Neural progenitor cell (in vitro differentiated cells): ENCODE measurements at regions not wholly inside any gene's neighbourhood (a gene's known extent, or its start where the extent isn't known, plus 50 kb on each side); places are given as distances from the start of the nearest gene placed in this dataset.

Experiments used
- DNase-seq: peaks from one replicate; pipeline ENCODE4 v3.0.0-alpha.2; 2016; ENCODE audit warnings: low spot score
- H2AFZ ChIP-seq: fragments of 200-600 bp; sonication (generic); replicated peaks from 2 replicates; pipeline ENCODE4 v1.6.1; 2016; ENCODE audit warnings: antibody characterized with exemption
- H3F3A ChIP-seq: fragments of 200-600 bp; sonication (generic); 2 replicates; pipeline ENCODE4 v1.6.1; 2016; ENCODE audit warnings: antibody characterized with exemption, low read depth
- H3K27ac ChIP-seq: fragments of 200-600 bp; sonication (generic); 2 replicates; pipeline ENCODE4 v1.5.1; 2016; ENCODE audit warnings: mild to moderate bottlenecking
- H3K27me3 ChIP-seq: fragments of 200-600 bp; sonication (generic); 2 replicates; pipeline ENCODE4 v1.6.1; 2016; ENCODE audit warnings: mild to moderate bottlenecking, moderate library complexity
- H3K36me3 ChIP-seq: fragments of 200-600 bp; sonication (generic); 2 replicates; pipeline ENCODE4 v1.5.1; 2016
- H3K4me1 ChIP-seq: fragments of 200-600 bp; sonication (generic); 2 replicates; pipeline ENCODE4 v1.6.1; 2016; ENCODE audit warnings: mixed run types
- H3K4me2 ChIP-seq: fragments of 200-600 bp; sonication (generic); 2 replicates; pipeline ENCODE4 v1.6.1; 2016
- H3K4me3 ChIP-seq: fragments of 200-600 bp; sonication (generic); 2 replicates; pipeline ENCODE4 v1.5.1; 2016
- H3K79me2 ChIP-seq: fragments of 200-600 bp; sonication (generic); 2 replicates; pipeline ENCODE4 v1.6.1; 2016; ENCODE audit warnings: low read depth
- H3K9ac ChIP-seq: fragments of 200-600 bp; sonication (generic); 2 replicates; pipeline ENCODE4 v1.6.1; 2016
- H3K9me3 ChIP-seq: fragments of 200-600 bp; sonication (generic); 2 replicates; pipeline ENCODE4 v1.5.1; 2016; ENCODE audit warnings: low read depth
- H4K20me1 ChIP-seq: fragments of 200-600 bp; sonication (generic); 2 replicates; pipeline ENCODE4 v1.6.1; 2016; ENCODE audit warnings: low read depth
- H3K27ac Mint-ChIP-seq: 3 replicates; pipeline ENCODE4 v1.8.0; 2021; ENCODE audit warnings: mixed read lengths
- H3K27me3 Mint-ChIP-seq: 2 replicates; pipeline ENCODE4 v1.8.0; 2022; ENCODE audit warnings: low read depth, mild to moderate bottlenecking, inconsistent platforms, moderate library complexity, mixed read lengths; ENCODE audit not compliant: insufficient read depth
- H3K36me3 Mint-ChIP-seq: 3 replicates; pipeline ENCODE4 v1.8.0; 2021; ENCODE audit warnings: mixed read lengths
- H3K4me1 Mint-ChIP-seq: 3 replicates; pipeline ENCODE4 v1.8.0; 2021; ENCODE audit warnings: mixed read lengths
- H3K4me3 Mint-ChIP-seq: 3 replicates; pipeline ENCODE4 v1.8.0; 2021; ENCODE audit warnings: mild to moderate bottlenecking, moderate library complexity, mixed read lengths
- H3K9me3 Mint-ChIP-seq: 3 replicates; pipeline ENCODE4 v1.8.0; 2020; ENCODE audit warnings: mixed read lengths
- EZH2 ChIP-seq: fragments of 200-600 bp; sonication (generic); IDR thresholded peaks from 2 replicates; pipeline ENCODE4 v1.6.1; 2017; ENCODE audit warnings: antibody characterized with exemption, mild to moderate bottlenecking, moderate library complexity
- EZH2phosphoT487 ChIP-seq: fragments of 200-600 bp; sonication (generic); IDR thresholded peaks from 2 replicates; pipeline ENCODE4 v1.6.1; 2017; ENCODE audit warnings: antibody characterized with exemption
- TF ChIP-seq, protein P1 (sequence below): fragments of 200-600 bp; sonication (generic); IDR thresholded peaks from 2 replicates; pipeline ENCODE4 v1.5.1; 2017; ENCODE audit warnings: antibody characterized with exemption, mild to moderate bottlenecking

DNA sequence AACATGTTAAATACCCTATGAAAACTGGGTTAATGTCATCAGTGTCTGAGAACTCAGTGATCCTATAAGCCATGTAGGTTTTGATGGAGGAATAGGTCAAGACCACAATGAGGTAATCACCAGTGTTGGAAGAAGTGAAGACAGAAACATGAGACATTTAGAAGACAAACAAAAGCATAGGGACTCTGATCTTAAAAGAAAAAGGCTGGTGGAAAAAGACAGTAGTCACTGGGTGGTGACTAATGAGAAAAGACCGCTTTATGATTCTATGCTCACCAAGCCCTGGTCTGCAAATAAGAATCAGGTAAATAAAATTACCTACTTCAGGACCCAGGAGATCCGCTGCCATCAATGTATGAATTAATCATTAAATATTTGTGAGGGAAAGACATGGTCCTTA lies 271.9 kb downstream of the GPD2 start:
- H3K27ac Mint-ChIP-seq: no peak overlapping the region

DNA sequence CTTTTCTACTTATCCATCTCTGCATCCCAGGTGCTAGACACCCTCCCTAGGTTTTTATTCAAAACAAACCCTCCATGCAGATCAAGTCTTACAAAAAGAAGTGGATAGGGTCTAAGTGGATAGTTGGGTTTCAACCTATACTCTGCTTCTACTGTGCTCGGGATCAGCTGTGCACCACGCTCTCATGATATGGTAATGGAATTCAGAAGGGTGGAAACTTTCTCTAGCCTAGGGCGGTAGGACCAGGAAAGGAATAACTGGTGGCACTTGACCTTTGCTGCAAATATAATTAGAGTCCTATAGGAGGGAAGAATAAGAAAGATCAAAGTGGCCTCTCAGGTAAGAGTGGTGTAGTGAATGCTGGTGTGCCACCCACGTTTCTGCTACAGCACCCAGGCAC lies 272.9 kb downstream of the GPD2 start:
- H3K4me3 ChIP-seq: no peak overlapping the region
- no peaks in the 10 kb centered on the region for H3K27me3 ChIP-seq
- Mint-ChIP-seq H3K4me3 (no peak overlapping the region), H3K27me3 (no peaks in the 10 kb centered on the region), H3K9me3 (peaks cover 3% of the 10 kb centered on the region), H3K4me1 (no peaks in the 10 kb centered on the region), H3K27ac (no peak overlapping the region), H3K36me3 (peaks cover 3% of the 10 kb centered on the region)
- H3K36me3 ChIP-seq: no peaks in the 10 kb centered on the region
- H3K79me2 ChIP-seq: no peaks in the 10 kb centered on the region
- H4K20me1 ChIP-seq: no peaks in the 10 kb centered on the region
- no peaks in the 10 kb centered on the region for H3K9me3 ChIP-seq
- DNase-seq: no peak
- H3K27ac ChIP-seq: no peak overlapping the region
- H3K4me2 ChIP-seq: no peak overlapping the region
- H3F3A ChIP-seq: no peaks in the 10 kb centered on the region
- H3K9ac ChIP-seq: no peak overlapping the region
- no peak overlapping the region for H2AFZ ChIP-seq
- TF ChIP-seq EZH2 (no peak), EZH2phosphoT487 (no peak)
- TF ChIP-seq, protein P1, sequence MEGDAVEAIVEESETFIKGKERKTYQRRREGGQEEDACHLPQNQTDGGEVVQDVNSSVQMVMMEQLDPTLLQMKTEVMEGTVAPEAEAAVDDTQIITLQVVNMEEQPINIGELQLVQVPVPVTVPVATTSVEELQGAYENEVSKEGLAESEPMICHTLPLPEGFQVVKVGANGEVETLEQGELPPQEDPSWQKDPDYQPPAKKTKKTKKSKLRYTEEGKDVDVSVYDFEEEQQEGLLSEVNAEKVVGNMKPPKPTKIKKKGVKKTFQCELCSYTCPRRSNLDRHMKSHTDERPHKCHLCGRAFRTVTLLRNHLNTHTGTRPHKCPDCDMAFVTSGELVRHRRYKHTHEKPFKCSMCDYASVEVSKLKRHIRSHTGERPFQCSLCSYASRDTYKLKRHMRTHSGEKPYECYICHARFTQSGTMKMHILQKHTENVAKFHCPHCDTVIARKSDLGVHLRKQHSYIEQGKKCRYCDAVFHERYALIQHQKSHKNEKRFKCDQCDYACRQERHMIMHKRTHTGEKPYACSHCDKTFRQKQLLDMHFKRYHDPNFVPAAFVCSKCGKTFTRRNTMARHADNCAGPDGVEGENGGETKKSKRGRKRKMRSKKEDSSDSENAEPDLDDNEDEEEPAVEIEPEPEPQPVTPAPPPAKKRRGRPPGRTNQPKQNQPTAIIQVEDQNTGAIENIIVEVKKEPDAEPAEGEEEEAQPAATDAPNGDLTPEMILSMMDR: no peak
- no peaks in the 10 kb centered on the region for H3K4me1 ChIP-seq

More for the DNA sequence above, 271.9 kb downstream of the GPD2 start:
- H3K79me2 ChIP-seq: no peaks in the 10 kb centered on the region
- H2AFZ ChIP-seq: no peak overlapping the region
- Mint-ChIP-seq H3K9me3 (peaks cover 3% of the 10 kb centered on the region), H3K27me3 (no peaks in the 10 kb centered on the region), H3K4me3 (no peak overlapping the region), H3K4me1 (no peaks in the 10 kb centered on the region), H3K36me3 (no peaks in the 10 kb centered on the region)
- no peaks in the 10 kb centered on the region for H3K36me3 ChIP-seq
- no peaks in the 10 kb centered on the region for H3K9me3 ChIP-seq
- H4K20me1 ChIP-seq: no peaks in the 10 kb centered on the region
- DNase-seq: no peak
- no peak overlapping the region for H3K27ac ChIP-seq
- H3K4me3 ChIP-seq: no peak overlapping the region
- no peaks in the 10 kb centered on the region for H3K27me3 ChIP-seq
- no peak overlapping the region for H3K4me2 ChIP-seq
- H3K4me1 ChIP-seq: no peaks in the 10 kb centered on the region
- no peaks in the 10 kb centered on the region for H3F3A ChIP-seq
- H3K9ac ChIP-seq: no peak overlapping the region
- TF ChIP-seq, protein P1: no peak
- TF ChIP-seq EZH2 (no peak), EZH2phosphoT487 (no peak)

DNA sequence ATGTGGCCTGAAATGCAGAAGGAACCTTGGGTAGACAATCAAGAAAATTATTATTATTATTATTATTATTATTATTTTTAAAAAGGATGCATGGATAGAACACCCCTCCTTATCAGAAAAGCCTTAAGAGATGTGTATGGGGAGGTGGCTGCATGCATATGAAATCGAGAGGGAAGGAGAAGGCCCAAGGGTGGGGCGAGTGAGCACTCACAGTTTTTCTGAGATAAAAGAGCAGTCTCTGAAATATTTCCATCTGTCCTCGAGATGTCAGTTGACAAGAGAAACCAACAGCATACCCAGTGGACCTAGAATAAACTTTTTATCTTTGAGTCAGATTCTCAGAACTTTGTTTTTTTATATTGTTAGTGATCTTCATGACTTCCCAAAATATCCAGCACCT lies 282.9 kb downstream of the GPD2 start:
- no peak overlapping the region for H3K27ac ChIP-seq
- H3F3A ChIP-seq: no peaks in the 10 kb centered on the region
- H2AFZ ChIP-seq: no peak overlapping the region
- H3K36me3 ChIP-seq: no peaks in the 10 kb centered on the region
- no peak overlapping the region for H3K9ac ChIP-seq
- H3K4me3 ChIP-seq: no peak overlapping the region
- H3K27me3 Mint-ChIP-seq: peaks cover 3% of the 10 kb centered on the region
- no peaks in the 10 kb centered on the region for H4K20me1 ChIP-seq
- H3K79me2 ChIP-seq: no peaks in the 10 kb centered on the region
- H3K4me1 Mint-ChIP-seq: no peaks in the 10 kb centered on the region
- H3K9me3 ChIP-seq: no peaks in the 10 kb centered on the region
- no peaks in the 10 kb centered on the region for H3K4me1 ChIP-seq
- no peaks in the 10 kb centered on the region for H3K36me3 Mint-ChIP-seq
- H3K27ac Mint-ChIP-seq: no peak overlapping the region
- no peaks in the 10 kb centered on the region for H3K27me3 ChIP-seq
- no peak overlapping the region for H3K4me2 ChIP-seq
- DNase-seq: no peak
- no peaks in the 10 kb centered on the region for H3K9me3 Mint-ChIP-seq
- TF ChIP-seq EZH2phosphoT487 (no peak), EZH2 (no peak)
- TF ChIP-seq, protein P1: no peak
- no peak overlapping the region for H3K4me3 Mint-ChIP-seq

DNA sequence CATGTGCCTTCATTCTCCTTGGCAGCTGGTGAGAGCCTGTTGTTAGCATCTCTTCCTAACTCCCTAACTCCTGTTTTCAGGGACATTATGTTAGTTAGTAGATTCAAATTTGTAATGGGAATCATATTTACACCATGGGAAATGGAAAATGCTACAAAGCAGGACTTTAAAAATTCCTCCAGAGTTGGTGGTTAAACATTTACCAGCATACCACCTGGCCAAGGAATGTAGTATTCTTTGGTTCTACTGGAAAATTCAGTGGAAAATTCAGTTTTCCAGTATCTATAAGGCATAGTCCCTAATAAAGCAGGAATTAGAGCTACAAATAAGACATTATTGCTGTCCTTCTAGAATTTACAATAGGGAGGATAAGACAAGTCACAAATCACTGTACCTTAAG lies 291.7 kb downstream of the GPD2 start:
- H3K27ac Mint-ChIP-seq: no peak overlapping the region
- H3K36me3 Mint-ChIP-seq: no peaks in the 10 kb centered on the region
- Histone ChIP-seq H4K20me1 (no peaks in the 10 kb centered on the region), H3K4me3 (no peak overlapping the region), H3K27ac (no peak overlapping the region), H3K4me1 (peaks cover 3% of the 10 kb centered on the region), H3K4me2 (no peak overlapping the region), H3K9me3 (no peaks in the 10 kb centered on the region), H3K79me2 (no peaks in the 10 kb centered on the region), H3K36me3 (no peaks in the 10 kb centered on the region), H3K9ac (no peak overlapping the region), H3F3A (no peaks in the 10 kb centered on the region), H2AFZ (no peak overlapping the region), H3K27me3 (no peaks in the 10 kb centered on the region)
- DNase-seq: no peak
- no peak for TF ChIP-seq EZH2
- TF ChIP-seq, protein P1: no peak
- TF ChIP-seq EZH2phosphoT487: no peak
- H3K4me3 Mint-ChIP-seq: no peak overlapping the region
- peaks cover 2% of the 10 kb centered on the region for H3K9me3 Mint-ChIP-seq
- no peaks in the 10 kb centered on the region for H3K27me3 Mint-ChIP-seq
- no peaks in the 10 kb centered on the region for H3K4me1 Mint-ChIP-seq
